Ishikawa (cell line): ENCODE measurements at regions not wholly inside any gene's neighbourhood (a gene's known extent, or its start where the extent isn't known, plus 50 kb on each side); places are given as distances from the start of the nearest gene placed in this dataset.

Source experiments
- CEBPB ChIP-seq: IDR thresholded peaks from 2 replicates; pipeline ENCODE4 v1.6.1; 2012
- CREB1 ChIP-seq: IDR thresholded peaks from 2 replicates; pipeline ENCODE4 v1.6.1; 2012; ENCODE audit warnings: low read depth
- EGR1 ChIP-seq: IDR thresholded peaks from 2 replicates; pipeline ENCODE4 v1.6.1; 2012
- EP300 ChIP-seq: IDR thresholded peaks from 2 replicates; pipeline ENCODE4 v1.6.1; 2012; ENCODE audit warnings: borderline replicate concordance
- FOXM1 ChIP-seq: IDR thresholded peaks from 2 replicates; pipeline ENCODE4 v1.6.1; 2012; ENCODE audit warnings: low read depth, borderline replicate concordance
- MAX ChIP-seq: IDR thresholded peaks from 2 replicates; pipeline ENCODE4 v1.6.1; 2012
- NFIC ChIP-seq: IDR thresholded peaks from 2 replicates; pipeline ENCODE4 v1.6.1; 2012
- RAD21 ChIP-seq: IDR thresholded peaks from 2 replicates; pipeline ENCODE4 v1.6.1; 2012; ENCODE audit warnings: low read depth
- REST ChIP-seq: IDR thresholded peaks from 2 replicates; pipeline ENCODE4 v1.6.1; 2012; ENCODE audit warnings: low read depth, mild to moderate bottlenecking
- TAF1 ChIP-seq: IDR thresholded peaks from 2 replicates; pipeline ENCODE4 v1.6.1; 2012; ENCODE audit warnings: low read depth, mild to moderate bottlenecking
- TCF12 ChIP-seq: IDR thresholded peaks from 2 replicates; pipeline ENCODE4 v1.6.1; 2012; ENCODE audit warnings: low read depth
- TEAD4 ChIP-seq: IDR thresholded peaks from 2 replicates; pipeline ENCODE4 v1.6.1; 2012
- USF1 ChIP-seq: IDR thresholded peaks from 2 replicates; pipeline ENCODE4 v1.6.1; 2012
- ZBTB7A ChIP-seq: IDR thresholded peaks from 2 replicates; pipeline ENCODE4 v1.6.1; 2012; ENCODE audit warnings: low read depth

GRCh38 chr2:147351784-147352183, 493.0 kb upstream of the ACVR2A start:
- no peak for TF ChIP-seq FOXM1
- no peak for TF ChIP-seq REST
- no peak for TF ChIP-seq ZBTB7A
- TF ChIP-seq CREB1, result no peak
- TF ChIP-seq EP300, result no peak
- TF ChIP-seq MAX, result no peak
- TF ChIP-seq RAD21, result no peak
- no peak for TF ChIP-seq NFIC
- TF ChIP-seq TAF1, result no peak
- TF ChIP-seq TEAD4, result no peak
- TF ChIP-seq USF1, result no peak
- no peak for TF ChIP-seq CEBPB
- TF ChIP-seq TCF12, result no peak
- no peak for TF ChIP-seq EGR1
